HG03442 (cell line): ENCODE measurements at regions not wholly inside any gene's neighbourhood (a gene's known extent, or its start where the extent isn't known, plus 50 kb on each side); places are given as distances from the start of the nearest gene placed in this dataset.

Source experiments
- ATAC-seq: cut with Tn5 transposase; IDR thresholded peaks from one replicate; pipeline ENCODE4 v1.9.1; 2021; ENCODE audit warnings: mild to moderate bottlenecking, moderate library complexity; ENCODE audit not compliant: unreplicated experiment

DNA sequence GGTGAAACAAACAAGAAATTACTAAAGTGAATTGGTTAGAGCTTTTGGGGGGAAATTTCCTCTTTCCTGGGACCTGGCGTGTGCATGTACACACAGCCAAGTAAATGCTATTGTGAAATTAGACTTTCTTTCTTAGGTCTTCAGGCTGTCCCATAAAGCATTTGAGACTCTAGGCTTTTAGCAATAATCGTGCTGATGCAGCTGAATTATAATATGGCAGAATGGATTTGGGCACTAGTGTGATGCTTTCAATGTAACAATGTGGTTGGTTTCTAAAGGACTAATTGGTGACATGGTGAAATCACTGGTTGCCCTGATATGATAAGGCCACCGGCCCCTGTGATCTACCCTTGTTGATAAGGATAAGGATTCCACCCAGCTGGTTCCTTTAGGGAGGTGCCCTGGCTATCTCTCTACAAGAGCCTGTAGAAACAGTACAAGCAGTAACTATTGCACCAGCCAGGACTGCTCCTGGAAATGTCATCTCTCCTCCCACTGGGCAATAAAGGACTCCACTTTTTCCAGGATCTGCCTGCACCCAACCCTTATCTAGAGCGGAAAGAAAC is 164.1 kb downstream of the TFAP2A start:
- no peak for ATAC-seq

DNA sequence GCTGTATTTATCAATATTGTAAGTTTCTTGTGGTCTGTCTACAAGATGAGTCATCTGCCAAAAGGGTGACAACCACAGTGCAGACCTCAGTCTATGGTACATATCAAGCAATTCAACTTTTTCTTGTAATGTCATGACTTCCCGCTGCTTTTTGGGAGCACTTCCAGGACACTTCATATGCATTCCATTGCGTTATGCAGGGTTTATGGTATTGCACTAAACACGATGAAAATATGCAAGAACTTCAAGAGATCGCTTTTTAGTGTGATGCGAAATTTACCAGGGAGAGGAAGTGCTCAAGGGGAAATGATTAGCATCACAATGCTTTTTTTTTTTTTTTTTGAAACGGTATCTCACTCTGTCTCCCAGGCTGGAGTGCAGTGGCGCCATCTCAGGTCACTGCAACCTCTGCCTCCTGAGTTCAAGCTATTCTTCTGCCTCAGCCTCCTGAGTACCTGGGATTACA is 166.5 kb downstream of the TFAP2A start:
- peak; percentile 47 for ATAC-seq

GRCh38 chr6:10237298-10238038 is 177.4 kb downstream of the TFAP2A start:
- ATAC-seq: no peak

DNA sequence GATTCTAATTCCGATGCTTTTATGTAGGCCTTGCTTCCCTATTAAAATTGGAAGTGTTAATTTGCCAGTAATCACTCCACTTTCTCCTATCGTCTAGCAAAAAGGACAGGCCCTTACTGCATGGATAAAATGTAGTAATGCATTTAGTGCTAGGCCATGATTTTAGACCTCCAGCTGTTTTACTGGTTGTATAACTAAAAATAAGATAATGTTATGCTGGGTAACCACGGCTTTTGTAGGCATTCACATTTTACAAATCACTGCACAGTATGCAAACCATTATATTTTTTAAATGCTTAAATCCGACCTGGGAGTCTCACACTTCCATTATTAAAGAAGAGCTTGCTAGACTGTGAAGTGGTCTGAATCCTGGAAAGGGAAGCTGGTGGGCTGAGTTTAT is 179.5 kb downstream of the TFAP2A start:
- no peak for ATAC-seq

DNA sequence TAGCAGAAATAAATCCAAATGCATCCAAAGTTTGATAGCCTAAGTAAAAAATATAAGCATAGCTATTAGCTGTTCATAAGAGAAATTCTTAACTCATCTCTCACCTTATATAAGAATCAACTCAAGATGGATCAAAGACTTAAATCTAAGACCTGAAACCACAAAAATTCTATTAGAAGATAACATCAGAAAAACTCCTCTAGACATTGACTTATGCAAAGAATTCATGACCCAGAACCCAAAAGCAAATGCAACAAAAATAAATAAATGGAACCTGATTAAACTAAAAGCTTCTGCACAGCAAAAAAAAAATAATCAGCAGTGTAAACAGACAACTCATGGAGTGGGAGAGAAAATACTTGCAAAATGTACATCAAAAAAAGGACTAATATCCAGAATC is 184.3 kb downstream of the TFAP2A start:
- ATAC-seq: no peak

GRCh38 chr6:10223841-10224240 is 191.0 kb downstream of the TFAP2A start:
- no peak for ATAC-seq

- no peak for ATAC-seq
Measured at GRCh38 chr6:10221178-10221577, 193.7 kb downstream of the TFAP2A start.

DNA sequence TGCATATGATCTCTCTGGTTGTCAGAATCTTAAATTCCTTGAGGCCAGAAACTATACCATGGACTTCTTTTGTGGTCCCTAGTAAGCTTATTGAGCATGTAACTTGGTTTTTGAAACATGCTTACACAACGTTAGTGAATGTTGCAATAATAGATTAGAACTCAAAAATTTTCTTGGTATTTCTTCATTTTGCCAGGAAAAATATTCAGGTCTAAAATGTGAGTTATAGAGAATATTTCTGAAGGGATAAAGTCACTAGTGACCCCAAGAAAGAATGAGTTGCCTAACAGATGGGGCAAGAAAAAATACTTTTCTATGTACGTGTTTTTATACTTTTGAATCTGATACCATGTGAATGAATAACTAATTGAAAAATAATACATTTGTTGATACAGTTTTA is 195.4 kb downstream of the TFAP2A start:
- no peak for ATAC-seq

GRCh38 chr6:10217111-10217510 is 197.8 kb downstream of the TFAP2A start:
- no peak for ATAC-seq

GRCh38 chr6:10215326-10216110 is 199.4 kb downstream of the TFAP2A start:
- ATAC-seq: no peak

GRCh38 chr6:10210052-10210451 is 204.8 kb downstream of the TFAP2A start:
- ATAC-seq: no peak

- ATAC-seq: peak; percentile 55
Measured at GRCh38 chr6:10205892-10206291, 209.0 kb downstream of the TFAP2A start.

DNA sequence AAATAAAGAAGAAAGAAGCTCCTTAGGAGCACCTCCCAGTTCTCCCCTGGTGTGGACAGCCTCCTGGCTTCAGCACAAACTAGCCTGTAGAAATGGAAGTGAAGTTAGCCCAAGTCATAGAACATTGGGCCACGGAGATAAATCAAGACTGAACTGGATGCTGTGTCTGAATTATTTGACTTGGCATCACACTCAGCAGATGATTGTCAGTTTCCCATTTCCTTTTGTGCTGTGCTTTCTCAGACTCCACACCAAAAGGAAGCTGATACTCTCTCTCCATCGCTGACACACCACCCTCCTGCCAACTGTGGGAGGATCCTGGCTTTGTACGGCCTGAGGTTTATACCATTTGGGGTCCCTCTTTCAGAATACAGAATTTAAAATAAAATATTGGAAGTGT is 209.8 kb downstream of the TFAP2A start:
- ATAC-seq: no peak

- no peak for ATAC-seq
Measured at GRCh38 chr6:10203651-10204050, 211.2 kb downstream of the TFAP2A start.

GRCh38 chr6:10202581-10202980 is 212.3 kb downstream of the TFAP2A start:
- ATAC-seq: no peak

DNA sequence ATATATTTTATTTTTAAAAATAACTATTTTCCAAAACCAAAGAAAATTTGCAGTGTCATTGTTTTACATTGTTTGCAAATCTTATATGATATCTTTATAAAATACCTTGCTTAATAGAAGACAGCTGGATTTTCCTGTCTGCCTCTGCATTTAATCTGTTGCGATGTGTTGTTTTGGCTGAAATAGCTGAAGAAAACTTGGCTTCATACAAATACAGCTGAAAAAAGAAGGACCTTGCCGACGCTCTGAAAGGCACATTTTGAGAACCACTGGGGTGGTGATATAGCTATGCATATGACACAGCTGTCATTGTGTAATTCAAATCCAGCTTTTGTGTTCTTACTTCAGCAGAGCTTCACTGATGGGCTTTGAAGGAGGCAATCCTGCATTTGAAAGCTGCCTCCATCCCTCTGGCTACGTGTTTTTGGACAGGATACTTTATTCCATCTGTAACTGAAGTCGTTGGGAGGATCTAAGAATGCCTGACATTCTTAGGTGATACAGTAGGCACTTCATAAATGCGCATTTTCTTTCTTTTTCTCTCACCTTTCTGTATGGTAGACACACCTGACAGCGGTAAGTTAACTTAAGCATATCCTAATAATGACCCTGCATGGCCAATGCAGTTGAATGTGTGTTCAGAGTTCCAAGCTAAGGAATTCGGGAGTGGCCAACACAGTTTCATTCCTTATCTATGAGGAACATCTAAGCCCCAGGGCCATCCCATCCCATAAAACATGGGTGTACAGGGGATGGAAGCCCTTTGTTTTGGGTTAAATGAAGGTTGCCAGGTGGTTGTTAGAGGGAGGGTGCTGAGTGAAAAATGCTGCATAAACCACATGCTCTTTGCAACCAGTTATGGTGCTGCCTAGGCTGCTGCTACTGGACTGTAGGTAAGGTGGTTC is 213.0 kb downstream of the TFAP2A start:
- no peak for ATAC-seq

DNA sequence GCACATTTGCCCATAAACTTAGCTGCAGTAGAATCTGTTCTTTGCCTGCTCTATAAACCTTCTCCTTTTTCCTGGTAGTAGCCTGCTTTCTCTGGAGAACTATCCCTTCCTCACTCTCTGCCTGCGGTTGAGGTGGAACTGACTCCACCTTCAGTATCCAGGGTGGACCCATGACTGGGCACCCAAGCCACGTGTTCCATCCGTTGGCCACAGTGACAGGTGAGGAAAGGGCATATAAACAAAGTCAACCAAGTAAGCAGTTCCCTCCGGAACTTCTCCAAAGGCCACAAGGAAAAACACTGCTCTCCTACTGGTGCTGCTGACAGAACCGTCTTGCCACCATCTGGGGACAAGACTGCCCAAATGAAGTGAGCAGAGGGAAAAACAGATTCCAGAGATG is 218.8 kb downstream of the TFAP2A start:
- no peak for ATAC-seq

DNA sequence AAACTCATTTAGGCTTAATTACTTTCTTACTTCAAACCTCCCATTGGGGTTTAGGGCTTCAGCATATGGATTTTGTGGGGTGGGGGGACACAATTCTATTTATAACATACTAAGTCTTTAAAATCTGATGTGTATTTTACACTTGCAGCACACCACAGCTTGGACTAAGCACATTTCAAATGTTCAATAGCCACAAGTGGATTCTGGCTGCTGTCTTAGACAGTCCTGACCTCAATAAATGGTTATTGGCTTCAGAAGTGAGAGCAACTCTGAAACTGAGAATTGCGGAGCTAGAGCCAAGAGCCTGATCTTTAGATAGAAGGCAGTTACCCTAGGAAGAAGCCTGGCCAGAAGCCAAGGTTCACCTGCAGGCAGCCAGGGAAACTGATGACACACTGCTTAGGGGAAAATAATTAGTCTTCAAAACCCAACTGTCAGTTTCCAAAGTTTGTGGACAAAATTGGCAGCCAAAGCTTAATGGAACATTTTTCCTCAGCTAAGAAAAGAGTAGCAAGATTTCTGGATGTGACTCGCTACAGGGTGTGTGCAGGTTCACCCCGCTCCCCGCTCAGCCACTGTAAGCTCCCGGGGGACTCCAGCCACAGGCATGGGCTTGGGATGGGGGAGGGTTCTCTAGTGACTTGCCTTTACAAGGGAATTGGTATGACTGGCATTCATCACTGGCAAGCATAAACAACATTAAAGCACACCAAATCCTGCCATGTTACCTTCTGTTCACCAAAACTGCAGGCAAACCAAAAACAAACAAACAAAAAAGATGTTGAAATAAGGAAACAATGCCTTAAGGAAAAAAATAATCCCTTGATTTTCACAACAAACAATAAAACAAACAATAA is 219.8 kb downstream of the TFAP2A start:
- ATAC-seq: no peak

GRCh38 chr6:10193321-10193720 is 221.6 kb downstream of the TFAP2A start:
- no peak for ATAC-seq

- no peak for ATAC-seq
Measured at GRCh38 chr6:10190042-10190441, 224.8 kb downstream of the TFAP2A start.
